ENCODE measurements at regions not wholly inside any gene's neighbourhood (a gene's known extent, or its start where the extent isn't known, plus 50 kb on each side); places are given as distances from the start of the nearest gene placed in this dataset.

DNA sequence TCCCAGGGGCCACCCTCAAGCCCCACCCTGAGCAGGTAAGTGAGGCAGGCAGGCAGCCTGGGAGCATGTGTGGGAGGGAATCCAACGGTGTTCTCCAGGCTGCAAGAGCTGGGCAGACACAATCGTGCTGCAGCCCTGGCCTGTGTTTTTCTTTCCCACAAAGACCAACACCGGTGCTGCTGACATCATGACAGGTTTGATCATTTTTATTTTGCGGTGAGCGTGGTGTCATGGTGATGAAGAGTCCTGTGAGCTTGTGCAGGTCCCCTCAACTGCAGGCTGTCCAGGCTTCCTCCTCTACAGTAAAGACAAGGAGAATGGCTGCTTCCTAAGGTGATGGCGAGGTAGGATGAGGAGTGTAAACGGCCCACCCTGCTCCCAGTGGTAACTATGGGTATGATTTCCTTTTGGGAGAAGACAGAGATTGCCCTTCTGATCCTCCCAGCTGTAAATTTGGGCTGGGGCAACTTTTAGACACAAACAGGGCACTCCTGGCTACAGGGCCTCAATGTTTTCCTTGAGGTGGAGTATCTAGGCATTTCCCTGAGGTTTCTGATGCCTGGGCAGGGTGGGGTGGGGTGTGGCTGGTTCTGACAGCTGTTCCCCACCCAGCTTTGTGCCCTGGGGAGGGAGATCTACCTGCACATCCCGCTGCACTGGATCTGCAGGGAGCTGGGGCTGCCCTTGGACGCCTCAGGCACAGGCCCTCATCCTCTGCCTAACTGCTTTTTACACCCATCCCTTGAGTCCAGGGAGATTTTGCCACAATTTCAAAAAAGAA lies 109.1 kb downstream of the VCPKMT start:
- TF ChIP-seq, protein P1, sequence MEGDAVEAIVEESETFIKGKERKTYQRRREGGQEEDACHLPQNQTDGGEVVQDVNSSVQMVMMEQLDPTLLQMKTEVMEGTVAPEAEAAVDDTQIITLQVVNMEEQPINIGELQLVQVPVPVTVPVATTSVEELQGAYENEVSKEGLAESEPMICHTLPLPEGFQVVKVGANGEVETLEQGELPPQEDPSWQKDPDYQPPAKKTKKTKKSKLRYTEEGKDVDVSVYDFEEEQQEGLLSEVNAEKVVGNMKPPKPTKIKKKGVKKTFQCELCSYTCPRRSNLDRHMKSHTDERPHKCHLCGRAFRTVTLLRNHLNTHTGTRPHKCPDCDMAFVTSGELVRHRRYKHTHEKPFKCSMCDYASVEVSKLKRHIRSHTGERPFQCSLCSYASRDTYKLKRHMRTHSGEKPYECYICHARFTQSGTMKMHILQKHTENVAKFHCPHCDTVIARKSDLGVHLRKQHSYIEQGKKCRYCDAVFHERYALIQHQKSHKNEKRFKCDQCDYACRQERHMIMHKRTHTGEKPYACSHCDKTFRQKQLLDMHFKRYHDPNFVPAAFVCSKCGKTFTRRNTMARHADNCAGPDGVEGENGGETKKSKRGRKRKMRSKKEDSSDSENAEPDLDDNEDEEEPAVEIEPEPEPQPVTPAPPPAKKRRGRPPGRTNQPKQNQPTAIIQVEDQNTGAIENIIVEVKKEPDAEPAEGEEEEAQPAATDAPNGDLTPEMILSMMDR (IDR thresholded peaks at IDR 0.05): no peak
- no peak for TF ChIP-seq EZH2 (IDR thresholded peaks at IDR 0.05)
